Keratinocyte (primary cell): ENCODE measurements at regions not wholly inside any gene's neighbourhood (a gene's known extent, or its start where the extent isn't known, plus 50 kb on each side); places are given as distances from the start of the nearest gene placed in this dataset.

Source experiments
- CTCF ChIP-seq, 3 experiments: IDR thresholded peaks in 1 of 3; conservative IDR thresholded peaks in 1 of 3; optimal IDR thresholded peaks in 1 of 3; 2 replicates in 2 of 3; 3 replicates in 1 of 3; pipeline versions ENCODE3 to v1.5.1; 2011; ENCODE audit warnings: low read length in 3 of 3, mild to moderate bottlenecking in 3 of 3, moderate library complexity in 2 of 3, control low read depth in 1 of 3, inconsistent platforms in 1 of 3; ENCODE audit not compliant: insufficient read depth in 2 of 3; ENCODE audit errors: extremely low read depth in 1 of 3
- EZH2 ChIP-seq: IDR thresholded peaks from one replicate; pipeline ENCODE4 v1.6.1; 2012; ENCODE audit warnings: inconsistent platforms, mild to moderate bottlenecking, low read length, moderate library complexity

DNA sequence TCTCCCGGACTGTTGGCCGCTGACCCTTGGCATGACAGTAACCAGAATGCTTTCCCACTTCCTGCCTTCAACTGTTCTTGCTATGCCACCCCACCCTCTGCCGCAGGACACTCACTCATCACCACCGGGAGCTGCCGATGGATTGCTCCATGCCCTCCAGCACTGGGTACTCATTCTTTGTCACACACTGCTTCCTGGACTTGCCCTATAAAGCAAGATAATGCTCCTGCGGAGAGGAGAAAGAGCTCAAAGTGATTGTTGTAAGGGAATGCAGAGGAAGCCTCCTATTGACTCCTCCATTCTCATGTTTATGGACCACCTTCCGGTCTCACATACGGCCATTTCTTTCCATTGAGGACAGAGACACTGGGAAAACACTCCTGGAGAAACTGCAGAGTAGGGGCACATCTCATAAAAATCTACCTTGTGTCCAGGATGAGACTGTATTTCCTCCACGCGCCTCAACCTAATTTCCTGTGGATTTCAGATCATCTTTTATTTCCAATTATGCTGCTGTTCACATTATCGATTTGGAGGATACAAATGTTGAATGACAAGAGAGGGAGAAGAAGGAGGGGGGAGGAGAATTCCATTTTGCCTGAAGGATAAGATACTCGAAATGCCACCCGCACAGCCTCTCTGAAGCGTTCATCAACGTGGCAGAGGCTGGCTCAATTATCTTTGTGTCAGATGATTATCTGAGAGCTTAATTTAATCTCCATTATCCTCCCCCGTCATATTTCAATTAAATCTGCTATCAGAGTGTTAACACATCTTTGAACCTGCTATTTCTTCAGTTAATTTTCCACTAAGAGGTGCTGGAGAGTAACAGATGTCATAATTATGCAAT is 486.1 kb upstream of the SALL1 start:
- TF ChIP-seq CTCF (optimal IDR thresholded peaks at IDR 0.05 in 1 of 3, IDR thresholded peaks at IDR 0.05 in 1 of 3, conservative IDR thresholded peaks at IDR 0.05 in 1 of 3; ENCODE audit: extremely low read depth in 1 of 3, insufficient read depth in 2 of 3, low read length in 3 of 3) (no peak), EZH2 (no peak)
